GM06990 (cell line): ENCODE measurements at regions not wholly inside any gene's neighbourhood (a gene's known extent, or its start where the extent isn't known, plus 50 kb on each side); places are given as distances from the start of the nearest gene placed in this dataset.

ENCODE experiments used
- DNase-seq: peaks from one replicate; pipeline ENCODE4 v3.0.0-alpha.2; 2011; ENCODE audit not compliant: insufficient read length; ENCODE audit errors: extremely low read depth
- H3K27me3 ChIP-seq: replicated peaks from 2 replicates; pipeline ENCODE4 v1.6.0; 2011; ENCODE audit warnings: low read length; ENCODE audit not compliant: control insufficient read depth, insufficient read depth
- H3K36me3 ChIP-seq: 2 replicates; pipeline ENCODE4 v1.5.1; 2011; ENCODE audit warnings: low read length; ENCODE audit not compliant: control insufficient read depth, insufficient read depth
- H3K4me3 ChIP-seq: replicated peaks from 2 replicates; pipeline ENCODE4 v1.5.1; 2011; ENCODE audit warnings: low read depth, mild to moderate bottlenecking, control low read depth, low read length
- CTCF ChIP-seq: IDR thresholded peaks from 2 replicates; pipeline ENCODE4 v1.5.1; 2011; ENCODE audit warnings: low read length, control low read depth, mild to moderate bottlenecking, inconsistent platforms; ENCODE audit not compliant: insufficient read depth, poor library complexity, severe bottlenecking

GRCh38 chr11:112761911-112762706, 199.1 kb upstream of the NCAM1 start:
- peak; percentile 15 for DNase-seq
- TF ChIP-seq CTCF: no peak
- H3K36me3 ChIP-seq: no peaks in the 10 kb centered on the region
- H3K27me3 ChIP-seq: peaks cover 1% of the 10 kb centered on the region
- H3K4me3 ChIP-seq: no peak overlapping the region

GRCh38 chr11:112762707-112763090, 198.5 kb upstream of the NCAM1 start:
- H3K27me3 ChIP-seq: peaks cover 1% of the 10 kb centered on the region
- DNase-seq: no peak
- TF ChIP-seq CTCF: no peak

GRCh38 chr11:112765337-112765736, 195.9 kb upstream of the NCAM1 start:
- TF ChIP-seq CTCF: no peak
- no peak for DNase-seq
- Histone ChIP-seq H3K4me3 (no peak overlapping the region), H3K36me3 (no peaks in the 10 kb centered on the region), H3K27me3 (peaks cover 1% of the 10 kb centered on the region)

More at GRCh38 chr11:112762707-112763090, 198.5 kb upstream of the NCAM1 start:
- Histone ChIP-seq H3K36me3 (no peaks in the 10 kb centered on the region), H3K4me3 (no peak overlapping the region)

GRCh38 chr11:112769170-112769569, 192.1 kb upstream of the NCAM1 start:
- Histone ChIP-seq H3K36me3 (no peaks in the 10 kb centered on the region), H3K27me3 (peaks cover 1% of the 10 kb centered on the region; the same call in 1 of the 2 replicates), H3K4me3 (no peak overlapping the region)
- no peak for DNase-seq
- no peak for TF ChIP-seq CTCF

GRCh38 chr11:112769584-112769983, 191.6 kb upstream of the NCAM1 start:
- peaks cover 1% of the 10 kb centered on the region for H3K27me3 ChIP-seq
- no peak for TF ChIP-seq CTCF
- no peak for DNase-seq
- H3K4me3 ChIP-seq: no peak overlapping the region
- no peaks in the 10 kb centered on the region for H3K36me3 ChIP-seq
